ENCODE measurements at regions not wholly inside any gene's neighbourhood (a gene's known extent, or its start where the extent isn't known, plus 50 kb on each side); places are given as distances from the start of the nearest gene placed in this dataset.

DNA sequence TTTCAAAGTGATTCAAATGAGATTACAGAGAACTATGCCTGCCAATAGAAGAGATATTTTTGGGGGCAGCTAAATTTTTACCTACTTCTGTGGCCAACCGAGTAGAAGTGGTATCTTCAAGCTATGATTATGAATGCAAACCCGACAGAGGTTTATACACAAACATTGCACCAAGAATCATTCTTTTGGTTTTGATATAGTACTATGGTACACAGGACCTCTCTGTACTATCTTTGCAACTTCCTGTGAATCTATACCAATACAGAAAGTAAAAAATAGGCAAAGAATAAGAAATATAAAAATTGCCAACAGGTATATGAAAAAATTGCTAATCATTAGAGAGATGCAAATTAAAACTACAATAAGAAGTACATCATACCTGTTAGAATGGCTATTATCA lies 103.2 kb upstream of the VIPR2 start:
- no peak overlapping the region for H3K27ac ChIP-seq (replicated peaks)
- no peak for DNase-seq (ENCODE audit: low read depth in 1 of 2, low spot score in 1 of 2)
- no peak for TF ChIP-seq GABPA (IDR thresholded peaks at IDR 0.05; ENCODE audit: low read depth)
- TF ChIP-seq, protein P1, sequence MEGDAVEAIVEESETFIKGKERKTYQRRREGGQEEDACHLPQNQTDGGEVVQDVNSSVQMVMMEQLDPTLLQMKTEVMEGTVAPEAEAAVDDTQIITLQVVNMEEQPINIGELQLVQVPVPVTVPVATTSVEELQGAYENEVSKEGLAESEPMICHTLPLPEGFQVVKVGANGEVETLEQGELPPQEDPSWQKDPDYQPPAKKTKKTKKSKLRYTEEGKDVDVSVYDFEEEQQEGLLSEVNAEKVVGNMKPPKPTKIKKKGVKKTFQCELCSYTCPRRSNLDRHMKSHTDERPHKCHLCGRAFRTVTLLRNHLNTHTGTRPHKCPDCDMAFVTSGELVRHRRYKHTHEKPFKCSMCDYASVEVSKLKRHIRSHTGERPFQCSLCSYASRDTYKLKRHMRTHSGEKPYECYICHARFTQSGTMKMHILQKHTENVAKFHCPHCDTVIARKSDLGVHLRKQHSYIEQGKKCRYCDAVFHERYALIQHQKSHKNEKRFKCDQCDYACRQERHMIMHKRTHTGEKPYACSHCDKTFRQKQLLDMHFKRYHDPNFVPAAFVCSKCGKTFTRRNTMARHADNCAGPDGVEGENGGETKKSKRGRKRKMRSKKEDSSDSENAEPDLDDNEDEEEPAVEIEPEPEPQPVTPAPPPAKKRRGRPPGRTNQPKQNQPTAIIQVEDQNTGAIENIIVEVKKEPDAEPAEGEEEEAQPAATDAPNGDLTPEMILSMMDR (IDR thresholded peaks at IDR 0.05; ENCODE audit: insufficient read depth, low read length), result no peak
- TF ChIP-seq, protein P2, sequence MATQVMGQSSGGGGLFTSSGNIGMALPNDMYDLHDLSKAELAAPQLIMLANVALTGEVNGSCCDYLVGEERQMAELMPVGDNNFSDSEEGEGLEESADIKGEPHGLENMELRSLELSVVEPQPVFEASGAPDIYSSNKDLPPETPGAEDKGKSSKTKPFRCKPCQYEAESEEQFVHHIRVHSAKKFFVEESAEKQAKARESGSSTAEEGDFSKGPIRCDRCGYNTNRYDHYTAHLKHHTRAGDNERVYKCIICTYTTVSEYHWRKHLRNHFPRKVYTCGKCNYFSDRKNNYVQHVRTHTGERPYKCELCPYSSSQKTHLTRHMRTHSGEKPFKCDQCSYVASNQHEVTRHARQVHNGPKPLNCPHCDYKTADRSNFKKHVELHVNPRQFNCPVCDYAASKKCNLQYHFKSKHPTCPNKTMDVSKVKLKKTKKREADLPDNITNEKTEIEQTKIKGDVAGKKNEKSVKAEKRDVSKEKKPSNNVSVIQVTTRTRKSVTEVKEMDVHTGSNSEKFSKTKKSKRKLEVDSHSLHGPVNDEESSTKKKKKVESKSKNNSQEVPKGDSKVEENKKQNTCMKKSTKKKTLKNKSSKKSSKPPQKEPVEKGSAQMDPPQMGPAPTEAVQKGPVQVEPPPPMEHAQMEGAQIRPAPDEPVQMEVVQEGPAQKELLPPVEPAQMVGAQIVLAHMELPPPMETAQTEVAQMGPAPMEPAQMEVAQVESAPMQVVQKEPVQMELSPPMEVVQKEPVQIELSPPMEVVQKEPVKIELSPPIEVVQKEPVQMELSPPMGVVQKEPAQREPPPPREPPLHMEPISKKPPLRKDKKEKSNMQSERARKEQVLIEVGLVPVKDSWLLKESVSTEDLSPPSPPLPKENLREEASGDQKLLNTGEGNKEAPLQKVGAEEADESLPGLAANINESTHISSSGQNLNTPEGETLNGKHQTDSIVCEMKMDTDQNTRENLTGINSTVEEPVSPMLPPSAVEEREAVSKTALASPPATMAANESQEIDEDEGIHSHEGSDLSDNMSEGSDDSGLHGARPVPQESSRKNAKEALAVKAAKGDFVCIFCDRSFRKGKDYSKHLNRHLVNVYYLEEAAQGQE (IDR thresholded peaks at IDR 0.05; ENCODE audit: insufficient replicate concordance, low read depth), result no peak
- TF ChIP-seq SPI1 (IDR thresholded peaks at IDR 0.05; ENCODE audit: borderline replicate concordance, low read depth), result no peak
- TF ChIP-seq POLR2AphosphoS5 (IDR thresholded peaks at IDR 0.05; ENCODE audit: low read depth), result no peak
- no peaks in the 10 kb centered on the region for H3K27me3 ChIP-seq (ENCODE audit: insufficient read depth, poor library complexity, severe bottlenecking)
- H3K4me3 ChIP-seq (replicated peaks; ENCODE audit: insufficient read depth, low read length), result no peak overlapping the region

DNA sequence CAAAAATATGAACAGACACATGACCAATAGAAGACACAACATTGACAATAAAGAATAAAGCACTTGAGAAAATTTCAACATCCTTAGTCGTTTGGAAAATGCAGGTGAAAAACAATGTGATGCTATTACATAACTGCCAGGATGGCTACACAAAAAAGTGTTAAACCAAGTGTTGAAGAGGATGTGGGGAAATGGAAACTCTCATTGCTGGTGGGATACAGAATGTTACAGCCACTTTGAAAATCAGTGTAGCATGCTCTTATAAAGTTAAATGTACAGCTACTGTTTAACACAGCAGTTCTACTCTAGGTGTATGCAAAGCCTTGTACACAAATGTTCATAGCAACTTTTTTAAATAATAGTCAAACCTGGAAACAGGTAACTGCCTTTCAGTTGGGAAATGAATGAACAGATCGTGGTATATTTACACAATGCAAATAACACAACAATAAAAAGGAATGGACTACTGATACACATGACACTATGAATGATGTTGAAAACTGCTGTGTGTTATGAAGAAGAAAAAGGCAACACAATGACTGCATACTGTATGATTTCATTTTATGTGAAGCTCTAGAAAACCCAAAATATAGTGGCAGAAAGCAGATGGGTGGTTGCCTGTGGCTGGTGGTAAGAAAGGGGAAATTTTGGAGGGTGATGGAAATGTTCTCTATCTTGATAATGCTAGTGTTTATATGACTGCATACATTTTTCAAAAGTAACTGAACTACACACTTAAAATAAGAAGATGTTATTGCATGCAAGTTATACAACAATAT lies 102.2 kb upstream of the VIPR2 start:
- no peak for TF ChIP-seq GABPA (IDR thresholded peaks at IDR 0.05; ENCODE audit: low read depth)
- TF ChIP-seq, protein P1 (IDR thresholded peaks at IDR 0.05; ENCODE audit: insufficient read depth, low read length), result no peak
- TF ChIP-seq, protein P2 (IDR thresholded peaks at IDR 0.05; ENCODE audit: insufficient replicate concordance, low read depth), result no peak
- TF ChIP-seq POLR2AphosphoS5 (IDR thresholded peaks at IDR 0.05; ENCODE audit: low read depth), result no peak
- no peak for TF ChIP-seq SPI1 (IDR thresholded peaks at IDR 0.05; ENCODE audit: borderline replicate concordance, low read depth)
- no peaks in the 10 kb centered on the region for H3K27me3 ChIP-seq (ENCODE audit: insufficient read depth, poor library complexity, severe bottlenecking)
- no peak overlapping the region for H3K27ac ChIP-seq (replicated peaks)
- no peak overlapping the region for H3K4me3 ChIP-seq (replicated peaks; ENCODE audit: insufficient read depth, low read length)
- DNase-seq (ENCODE audit: low read depth in 1 of 2, low spot score in 1 of 2), result no peak

DNA sequence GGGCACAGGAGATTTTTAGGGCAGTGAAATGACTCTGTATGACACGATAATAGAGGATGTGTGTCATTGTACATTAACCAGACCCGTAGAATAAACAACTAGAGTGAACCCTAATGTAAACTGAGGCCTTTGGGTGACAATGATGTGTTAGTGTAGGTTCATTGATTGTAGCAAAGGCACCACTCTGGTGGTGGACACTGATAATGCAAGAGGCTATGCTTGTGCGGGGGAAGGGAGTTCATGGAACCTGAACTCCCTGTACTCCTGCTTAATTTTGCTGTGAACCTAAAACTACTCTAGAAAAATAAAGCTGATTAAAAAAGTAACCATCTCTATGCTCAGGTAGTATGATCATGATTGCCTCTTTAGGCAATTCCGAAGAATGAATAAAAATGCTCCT lies 96.3 kb upstream of the VIPR2 start:
- no peak overlapping the region for H3K4me3 ChIP-seq (replicated peaks; ENCODE audit: insufficient read depth, low read length)
- TF ChIP-seq POLR2AphosphoS5 (IDR thresholded peaks at IDR 0.05; ENCODE audit: low read depth) (no peak), GABPA (IDR thresholded peaks at IDR 0.05; ENCODE audit: low read depth) (no peak)
- TF ChIP-seq, protein P2 (IDR thresholded peaks at IDR 0.05; ENCODE audit: insufficient replicate concordance, low read depth), result no peak
- TF ChIP-seq, protein P1 (IDR thresholded peaks at IDR 0.05; ENCODE audit: insufficient read depth, low read length), result no peak
- no peak for DNase-seq (ENCODE audit: low read depth in 1 of 2, low spot score in 1 of 2)

More for the DNA sequence above, 96.3 kb upstream of the VIPR2 start:
- Histone ChIP-seq H3K27ac (replicated peaks) (no peak overlapping the region), H3K27me3 (ENCODE audit: insufficient read depth, poor library complexity, severe bottlenecking) (no peaks in the 10 kb centered on the region)

All from HL-60 (cell line).